ENCODE measurements at regions not wholly inside any gene's neighbourhood (a gene's known extent, or its start where the extent isn't known, plus 50 kb on each side); places are given as distances from the start of the nearest gene placed in this dataset.

DNA sequence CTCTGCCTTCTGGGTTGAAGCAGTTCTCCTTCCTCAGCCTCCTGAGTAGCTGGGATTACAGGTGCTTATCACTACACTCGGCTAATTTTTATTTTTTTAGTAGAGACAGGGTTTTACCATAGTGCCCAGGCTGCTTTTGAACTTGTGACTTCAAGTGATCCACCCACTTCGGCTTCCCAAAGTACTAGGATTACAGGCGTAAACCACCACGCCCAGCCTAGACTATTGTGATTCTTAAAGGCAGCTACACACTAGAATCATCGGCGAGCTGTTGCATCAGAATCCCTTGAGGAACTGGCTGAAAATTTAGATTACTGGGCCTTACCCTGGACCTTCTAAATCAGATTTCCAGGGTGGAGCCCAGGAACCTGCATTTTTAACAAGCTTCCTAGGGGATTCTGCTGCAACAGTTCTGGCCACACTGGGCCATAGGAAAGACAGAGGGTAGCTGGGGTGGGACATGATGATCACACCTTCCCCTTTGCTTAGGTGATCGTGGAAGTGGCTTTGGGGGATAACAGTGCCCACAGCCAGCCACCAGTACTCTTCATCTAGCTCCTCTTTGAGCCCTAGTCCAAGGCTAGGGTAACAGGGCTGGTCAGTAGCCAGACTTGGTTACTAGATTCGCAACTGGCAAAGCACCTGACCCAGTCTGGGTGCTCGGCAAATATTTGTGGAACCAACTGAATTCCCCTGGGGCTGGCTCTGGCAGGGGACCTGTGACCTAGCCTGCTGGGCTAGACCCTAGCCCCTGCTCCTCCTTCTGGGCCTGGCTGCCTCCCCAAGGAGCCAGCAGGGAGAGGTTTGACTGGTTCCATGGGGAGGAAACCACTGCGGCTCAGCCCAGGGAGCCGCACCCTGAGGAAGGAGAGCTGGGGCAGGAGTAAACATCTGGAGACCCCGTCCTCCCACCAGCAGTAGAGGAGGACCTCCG is 67.1 kb upstream of the DUSP5 start:
- TF ChIP-seq POLR2A (IDR thresholded peaks at IDR 0.05; ENCODE audit: low read depth, low read length) (no peak), TAF1 (IDR thresholded peaks at IDR 0.05; ENCODE audit: low read depth, low read length) (no peak), POU2F2 (IDR thresholded peaks at IDR 0.05; ENCODE audit: low read depth, low read length) (no peak), SPI1 (IDR thresholded peaks at IDR 0.05; ENCODE audit: low read depth, low read length) (no peak), PAX5 (IDR thresholded peaks at IDR 0.05; ENCODE audit: insufficient read depth, low read length, severe bottlenecking) (no peak), POLR2AphosphoS5 (IDR thresholded peaks at IDR 0.05; ENCODE audit: low read depth, low read length) (no peak)
- DNase-seq (ENCODE audit: insufficient read length, low spot score) (no peak), FAIRE-seq (no peak)

DNA sequence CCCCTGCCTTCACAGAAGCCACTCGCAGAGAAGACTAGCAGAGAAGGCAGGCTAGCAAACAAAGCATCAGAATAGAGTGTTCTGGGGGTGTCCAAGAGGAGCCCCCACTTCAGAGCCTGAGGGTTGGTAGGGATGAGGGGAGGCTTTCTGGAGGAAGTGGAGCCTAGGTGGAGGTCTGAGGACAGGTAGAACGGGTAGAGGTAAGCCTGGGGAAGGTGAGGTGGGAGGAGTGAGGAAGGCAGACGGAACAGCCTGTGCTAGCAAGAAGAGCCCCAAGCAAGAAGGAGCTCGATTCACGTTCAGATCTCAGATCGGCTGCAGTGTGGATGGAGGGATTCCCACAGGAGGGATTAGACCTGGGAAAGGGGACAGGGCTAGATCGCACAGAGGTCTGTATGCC is 66.0 kb upstream of the DUSP5 start:
- DNase-seq (ENCODE audit: insufficient read length, low spot score) (no peak), FAIRE-seq (no peak)
- TF ChIP-seq PAX5 (IDR thresholded peaks at IDR 0.05; ENCODE audit: insufficient read depth, low read length, severe bottlenecking) (no peak), TAF1 (IDR thresholded peaks at IDR 0.05; ENCODE audit: low read depth, low read length) (no peak), SPI1 (IDR thresholded peaks at IDR 0.05; ENCODE audit: low read depth, low read length) (no peak), POU2F2 (IDR thresholded peaks at IDR 0.05; ENCODE audit: low read depth, low read length) (no peak)

DNA sequence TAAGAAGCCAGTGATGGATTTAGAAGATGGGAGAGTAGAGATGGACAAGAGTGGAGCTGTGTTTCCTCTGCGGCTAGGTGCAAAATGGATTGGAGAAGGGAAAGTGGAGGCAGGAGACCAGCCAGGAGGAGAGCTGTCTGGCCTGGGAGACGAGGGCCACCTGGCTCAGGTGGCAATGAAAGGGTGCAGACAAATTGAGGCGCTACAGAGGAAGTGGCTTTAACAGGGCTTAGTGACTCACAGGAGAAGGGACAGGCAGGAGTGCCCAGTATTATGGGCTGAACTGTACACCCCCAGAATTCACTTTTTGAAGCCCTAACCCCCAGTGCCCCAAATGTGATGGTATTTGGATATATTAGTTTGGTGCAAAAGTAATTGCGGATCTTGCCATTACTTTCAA is 65.6 kb upstream of the DUSP5 start:
- DNase-seq (ENCODE audit: insufficient read length, low spot score): no peak
- FAIRE-seq: no peak
- TF ChIP-seq PAX5 (IDR thresholded peaks at IDR 0.05; ENCODE audit: insufficient read depth, low read length, severe bottlenecking): no peak
- no peak for TF ChIP-seq POLR2AphosphoS5 (IDR thresholded peaks at IDR 0.05; ENCODE audit: low read depth, low read length)
- no peak for TF ChIP-seq POU2F2 (IDR thresholded peaks at IDR 0.05; ENCODE audit: low read depth, low read length)
- peak; percentile 23; the same call in 1 of the 2 replicates for TF ChIP-seq SPI1 (IDR thresholded peaks at IDR 0.05; ENCODE audit: low read depth, low read length)
- no peak for TF ChIP-seq POLR2A (IDR thresholded peaks at IDR 0.05; ENCODE audit: low read depth, low read length)
- TF ChIP-seq TAF1 (IDR thresholded peaks at IDR 0.05; ENCODE audit: low read depth, low read length): no peak

DNA sequence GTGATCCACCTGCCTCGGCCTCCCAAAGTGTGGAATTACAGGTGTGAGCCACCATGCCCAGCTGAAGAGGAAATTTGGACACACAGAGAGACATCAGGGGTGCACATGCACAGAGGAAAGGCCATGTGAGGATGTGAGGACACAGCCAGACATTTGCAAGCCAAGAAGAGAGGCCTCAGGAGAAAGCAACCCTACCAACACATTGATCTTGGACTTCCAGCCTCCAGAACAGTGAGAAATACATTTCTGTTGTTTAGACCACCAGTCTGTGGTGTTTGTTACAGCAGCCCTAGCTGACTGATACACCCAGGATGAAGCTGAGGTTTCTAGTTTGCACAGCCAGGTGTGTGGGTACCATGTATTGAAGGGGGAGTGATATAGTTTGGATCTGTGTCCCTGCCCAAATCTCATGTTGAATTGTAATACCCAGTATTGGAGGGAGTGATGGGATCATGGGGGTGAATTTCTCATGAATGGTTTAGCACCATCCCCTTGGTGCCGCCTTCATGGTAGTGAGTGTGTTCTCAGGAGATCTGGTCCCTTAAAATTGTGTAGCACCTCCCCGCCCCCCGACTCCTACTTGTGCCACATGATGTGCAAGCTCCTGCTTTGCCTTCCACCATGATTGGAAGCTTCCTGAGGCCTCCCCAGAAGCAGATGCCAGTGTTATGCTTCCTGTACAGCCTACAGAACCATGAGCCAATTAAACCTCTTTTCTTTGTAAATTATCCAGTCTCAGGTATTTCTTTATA is 64.7 kb upstream of the DUSP5 start:
- TF ChIP-seq POLR2A (IDR thresholded peaks at IDR 0.05; ENCODE audit: low read depth, low read length): no peak
- TF ChIP-seq POLR2AphosphoS5 (IDR thresholded peaks at IDR 0.05; ENCODE audit: low read depth, low read length): no peak
- no peak for TF ChIP-seq SPI1 (IDR thresholded peaks at IDR 0.05; ENCODE audit: low read depth, low read length)
- TF ChIP-seq PAX5 (IDR thresholded peaks at IDR 0.05; ENCODE audit: insufficient read depth, low read length, severe bottlenecking): no peak
- no peak for TF ChIP-seq TAF1 (IDR thresholded peaks at IDR 0.05; ENCODE audit: low read depth, low read length)
- FAIRE-seq: no peak
- no peak for DNase-seq (ENCODE audit: insufficient read length, low spot score)

DNA sequence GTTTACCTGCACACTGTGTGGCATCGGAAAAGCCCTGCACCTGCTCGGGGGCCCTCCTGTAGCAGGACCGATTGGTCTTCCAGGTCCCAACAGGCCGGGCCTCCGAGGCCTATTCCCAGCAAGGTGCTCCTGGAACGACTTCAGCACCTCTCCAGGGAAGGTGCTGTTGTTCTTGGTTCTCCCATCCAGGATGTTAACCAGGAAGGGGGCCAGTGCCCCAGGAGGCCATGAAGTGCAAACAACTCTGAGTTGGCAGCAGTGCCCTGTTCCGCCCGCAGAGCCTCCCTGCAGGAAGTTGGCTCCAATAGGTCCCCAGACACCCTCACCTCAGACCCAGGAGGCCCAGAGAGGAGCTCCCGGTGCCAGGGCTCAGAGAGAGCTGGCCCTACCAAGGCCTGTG is 64.0 kb upstream of the DUSP5 start:
- TF ChIP-seq POU2F2 (IDR thresholded peaks at IDR 0.05; ENCODE audit: low read depth, low read length): no peak
- TF ChIP-seq POLR2AphosphoS5 (IDR thresholded peaks at IDR 0.05; ENCODE audit: low read depth, low read length): no peak
- TF ChIP-seq PAX5 (IDR thresholded peaks at IDR 0.05; ENCODE audit: insufficient read depth, low read length, severe bottlenecking): no peak
- TF ChIP-seq SPI1 (IDR thresholded peaks at IDR 0.05; ENCODE audit: low read depth, low read length): no peak
- no peak for TF ChIP-seq POLR2A (IDR thresholded peaks at IDR 0.05; ENCODE audit: low read depth, low read length)
- TF ChIP-seq TAF1 (IDR thresholded peaks at IDR 0.05; ENCODE audit: low read depth, low read length): no peak
- FAIRE-seq: no peak
- no peak for DNase-seq (ENCODE audit: insufficient read length, low spot score)

DNA sequence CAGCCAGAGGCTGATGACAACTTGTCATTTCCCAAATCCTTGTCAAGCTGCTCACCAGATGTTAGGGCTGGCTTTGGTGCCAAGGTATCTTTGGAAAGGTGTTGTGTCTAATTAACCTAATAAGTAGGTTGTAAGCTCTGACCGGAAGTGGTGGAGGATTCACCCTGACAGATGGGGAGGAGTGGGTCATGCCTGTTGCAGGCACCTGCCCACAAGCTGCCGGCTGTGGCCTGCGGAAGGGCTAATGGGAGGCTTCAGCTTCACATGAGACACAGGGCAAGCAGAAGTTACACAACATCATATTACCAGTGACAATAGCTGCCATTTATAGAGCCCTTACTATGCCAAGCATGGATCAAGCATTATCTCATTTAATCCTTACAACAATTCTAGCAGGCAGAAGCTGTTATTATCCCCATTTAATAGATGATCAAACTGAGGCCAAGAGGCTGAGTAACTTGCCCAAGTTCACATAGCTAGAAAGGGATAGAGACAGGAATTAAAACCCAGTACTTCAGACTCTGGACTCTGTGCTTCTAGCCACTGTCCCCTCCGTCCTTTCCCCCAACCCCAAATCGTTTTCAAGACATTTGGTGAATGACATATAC is 63.1 kb upstream of the DUSP5 start:
- TF ChIP-seq SPI1 (IDR thresholded peaks at IDR 0.05; ENCODE audit: low read depth, low read length) (no peak), PAX5 (IDR thresholded peaks at IDR 0.05; ENCODE audit: insufficient read depth, low read length, severe bottlenecking) (no peak), POU2F2 (IDR thresholded peaks at IDR 0.05; ENCODE audit: low read depth, low read length) (no peak), POLR2A (IDR thresholded peaks at IDR 0.05; ENCODE audit: low read depth, low read length) (no peak), TAF1 (IDR thresholded peaks at IDR 0.05; ENCODE audit: low read depth, low read length) (no peak), POLR2AphosphoS5 (IDR thresholded peaks at IDR 0.05; ENCODE audit: low read depth, low read length) (no peak)
- FAIRE-seq: no peak
- no peak for DNase-seq (ENCODE audit: insufficient read length, low spot score)

DNA sequence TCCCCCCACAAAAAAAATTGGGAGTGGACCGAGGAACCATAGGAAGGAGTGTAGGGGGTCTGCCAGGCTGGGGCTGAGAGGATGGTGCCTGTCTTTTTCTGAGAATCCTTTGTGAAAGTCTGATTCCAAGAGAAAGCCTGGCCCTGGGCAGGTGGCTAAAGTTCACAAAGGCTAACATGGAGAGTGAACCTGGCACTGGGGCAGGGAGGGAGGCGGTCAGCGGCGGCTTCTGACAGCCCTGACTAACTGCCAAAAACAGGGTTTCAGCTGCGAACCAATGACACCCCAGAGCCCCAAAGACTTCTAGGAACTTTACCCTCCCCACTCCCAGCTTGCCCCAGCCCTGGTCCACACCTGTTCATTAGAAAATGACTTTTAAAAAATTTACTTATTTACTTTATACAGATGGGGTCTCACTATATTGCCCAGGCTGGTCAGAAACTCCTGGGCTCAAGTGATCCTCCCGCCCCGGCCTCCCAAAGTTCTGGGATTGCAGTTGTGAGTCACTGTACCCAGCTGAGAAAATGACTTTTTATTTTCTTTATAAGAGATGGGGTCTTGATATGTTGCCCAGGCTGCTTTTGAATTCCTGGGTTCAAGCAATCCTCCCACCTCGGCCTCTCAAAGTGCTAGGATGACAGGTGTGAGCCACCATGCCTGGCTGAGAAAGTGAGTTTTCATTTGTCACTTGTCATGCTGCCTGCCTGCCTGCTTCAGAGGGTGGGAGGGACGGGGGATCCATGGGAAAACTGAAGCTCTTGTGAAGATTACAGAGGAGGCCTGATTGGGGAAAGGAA is 61.0 kb upstream of the DUSP5 start:
- TF ChIP-seq POLR2AphosphoS5 (IDR thresholded peaks at IDR 0.05; ENCODE audit: low read depth, low read length) (no peak), SPI1 (IDR thresholded peaks at IDR 0.05; ENCODE audit: low read depth, low read length) (no peak), TAF1 (IDR thresholded peaks at IDR 0.05; ENCODE audit: low read depth, low read length) (no peak), POU2F2 (IDR thresholded peaks at IDR 0.05; ENCODE audit: low read depth, low read length) (no peak), PAX5 (IDR thresholded peaks at IDR 0.05; ENCODE audit: insufficient read depth, low read length, severe bottlenecking) (no peak), POLR2A (IDR thresholded peaks at IDR 0.05; ENCODE audit: low read depth, low read length) (no peak)
- FAIRE-seq (no peak), DNase-seq (ENCODE audit: insufficient read length, low spot score) (no peak)

DNA sequence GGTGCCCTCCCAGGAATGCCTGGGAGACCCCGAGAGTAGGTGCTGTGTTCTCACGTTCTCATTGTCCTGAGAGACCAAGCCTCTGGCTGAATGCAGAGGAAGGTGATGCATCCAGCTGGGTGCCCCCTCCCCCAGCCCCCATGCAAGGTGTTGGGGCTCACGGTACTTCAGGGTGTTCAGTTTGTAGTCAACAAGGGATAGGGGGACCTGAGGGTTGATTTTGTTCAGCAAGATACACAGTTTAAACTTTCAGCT is 60.4 kb upstream of the DUSP5 start:
- TF ChIP-seq POU2F2 (IDR thresholded peaks at IDR 0.05; ENCODE audit: low read depth, low read length) (no peak), PAX5 (IDR thresholded peaks at IDR 0.05; ENCODE audit: insufficient read depth, low read length, severe bottlenecking) (no peak), POLR2AphosphoS5 (IDR thresholded peaks at IDR 0.05; ENCODE audit: low read depth, low read length) (no peak), TAF1 (IDR thresholded peaks at IDR 0.05; ENCODE audit: low read depth, low read length) (no peak), SPI1 (IDR thresholded peaks at IDR 0.05; ENCODE audit: low read depth, low read length) (no peak), POLR2A (IDR thresholded peaks at IDR 0.05; ENCODE audit: low read depth, low read length) (no peak)
- DNase-seq (ENCODE audit: insufficient read length, low spot score): no peak
- no peak for FAIRE-seq

All from GM12891 (cell line).